Activated T-cell treated with anti-CD3 and anti-CD28 coated beads, Interleukin-2, amount 50 U/mL, for 72 hours (primary cell): ENCODE measurements at regions not wholly inside any gene's neighbourhood (a gene's known extent, or its start where the extent isn't known, plus 50 kb on each side); places are given as distances from the start of the nearest gene placed in this dataset.

Source experiments
- ATAC-seq, 2 donors: fragments of 150-1000 bp; cut with Tn5 transposase; replicated peaks in 1 of 2; 2 replicates each; pipeline ENCODE4 v1.10.0; 2021; ENCODE audit warnings: moderate library complexity in 2 of 2, mild to moderate bottlenecking in 1 of 2
- DNase-seq, 2 donors: peaks; one replicate each; pipeline ENCODE4 v3.0.0; 2021 to 2022; ENCODE audit warnings: mixed read lengths in 1 of 2
- H3K27ac Mint-ChIP-seq: one replicate; pipeline ENCODE4 v1.8.0; 2022; ENCODE audit warnings: mild to moderate bottlenecking, moderate library complexity, mixed read lengths
- H3K27me3 Mint-ChIP-seq: one replicate; pipeline ENCODE4 v1.8.0; 2022; ENCODE audit warnings: low read depth, mixed read lengths
- H3K36me3 Mint-ChIP-seq, 2 donors: one replicate each; pipeline ENCODE4 v1.8.0; 2022; ENCODE audit warnings: mixed read lengths in 2 of 2, mild to moderate bottlenecking in 1 of 2; ENCODE audit not compliant: insufficient read depth in 2 of 2
- H3K4me1 Mint-ChIP-seq: one replicate; pipeline ENCODE4 v1.8.0; 2022; ENCODE audit warnings: low read depth, mixed read lengths
- H3K4me3 Mint-ChIP-seq, 2 donors: one replicate each; pipeline ENCODE4 v1.8.0; 2022; ENCODE audit warnings: mild to moderate bottlenecking in 2 of 2, mixed read lengths in 2 of 2, moderate library complexity in 2 of 2
- H3K9me3 Mint-ChIP-seq, 2 donors: one replicate each; pipeline ENCODE4 v1.8.0; 2022; ENCODE audit warnings: mixed read lengths in 2 of 2

DNA sequence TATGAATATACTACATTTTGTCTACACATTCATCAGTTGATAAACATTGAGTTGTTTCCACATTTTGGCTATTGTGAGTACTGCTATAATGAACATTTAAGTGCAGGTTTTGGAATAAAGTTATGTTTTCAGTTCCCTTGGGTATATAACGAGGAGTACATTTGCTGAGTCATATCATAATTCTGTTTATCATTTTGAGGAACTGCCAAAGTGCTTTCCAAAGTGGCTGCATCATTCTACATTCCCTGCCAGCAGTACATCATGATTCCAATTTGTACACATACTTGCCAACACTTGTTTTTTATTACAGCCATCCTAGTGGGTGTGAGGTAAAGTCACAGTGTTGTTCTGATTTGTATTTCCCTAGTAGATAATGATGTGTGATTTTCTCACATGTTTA lies 1458.6 kb upstream of the TENM4 start:
- DNase-seq: no peak
- Mint-ChIP-seq H3K27ac (no peak overlapping the region), H3K9me3 (peaks cover 9 to 12% of the 10 kb centered on the region in 2 donors), H3K36me3 (peaks cover 0 to 3% of the 10 kb centered on the region in 2 donors), H3K27me3 (no peaks in the 10 kb centered on the region), H3K4me1 (no peaks in the 10 kb centered on the region), H3K4me3 (no peak overlapping the region)
- no peak for ATAC-seq

DNA sequence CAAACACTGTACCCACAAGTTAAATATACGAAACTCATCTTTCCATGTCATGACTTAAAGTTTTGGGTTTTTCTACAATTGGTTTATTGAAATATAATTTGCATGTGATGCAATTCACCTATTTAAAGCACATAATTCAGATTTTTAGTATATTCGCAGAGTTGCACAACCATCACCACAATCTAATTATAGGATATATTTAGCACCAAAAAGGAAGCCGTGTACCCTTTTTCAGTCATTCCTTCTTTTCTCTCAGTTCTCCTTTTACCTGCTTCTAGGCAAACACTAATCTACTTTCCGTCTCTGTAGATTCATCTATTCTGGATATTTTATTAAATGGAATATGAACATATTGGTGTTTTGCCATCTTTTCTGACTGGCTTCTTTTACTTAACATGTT lies 1458.1 kb upstream of the TENM4 start:
- Mint-ChIP-seq H3K4me1 (no peaks in the 10 kb centered on the region), H3K4me3 (no peak overlapping the region)

DNA sequence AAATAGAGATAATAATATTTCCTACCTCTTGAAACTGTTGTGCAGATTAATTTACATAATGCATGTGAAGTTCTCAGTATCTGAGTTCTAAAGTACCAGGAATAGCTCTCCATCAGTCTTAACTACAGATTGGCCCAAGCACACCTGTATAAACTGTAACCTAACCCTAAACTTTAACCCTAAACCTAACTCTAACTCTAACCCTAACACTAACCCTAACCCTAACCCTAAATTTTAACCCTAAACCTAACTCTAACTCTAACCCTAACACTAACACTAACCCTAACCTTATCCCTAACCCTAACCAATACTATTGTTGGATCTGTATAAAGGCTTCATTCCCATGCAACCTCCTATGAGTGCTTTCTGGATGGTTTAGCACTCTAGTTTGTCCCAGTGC lies 1445.9 kb upstream of the TENM4 start:
- no peak overlapping the region for H3K4me3 Mint-ChIP-seq
- no peak overlapping the region for H3K27ac Mint-ChIP-seq
- peaks cover 0 to 3% of the 10 kb centered on the region in 2 donors for H3K36me3 Mint-ChIP-seq
- peaks cover 3 to 4% of the 10 kb centered on the region in 2 donors for H3K9me3 Mint-ChIP-seq
- H3K27me3 Mint-ChIP-seq: no peaks in the 10 kb centered on the region
- ATAC-seq (no peak), DNase-seq (no peak)
- no peaks in the 10 kb centered on the region for H3K4me1 Mint-ChIP-seq

More for the DNA sequence above, 1458.1 kb upstream of the TENM4 start:
- Mint-ChIP-seq H3K36me3 (peaks cover 0 to 3% of the 10 kb centered on the region in 2 donors), H3K27ac (no peak overlapping the region), H3K9me3 (peaks cover 9 to 12% of the 10 kb centered on the region in 2 donors), H3K27me3 (no peaks in the 10 kb centered on the region)
- ATAC-seq (no peak), DNase-seq (no peak)

DNA sequence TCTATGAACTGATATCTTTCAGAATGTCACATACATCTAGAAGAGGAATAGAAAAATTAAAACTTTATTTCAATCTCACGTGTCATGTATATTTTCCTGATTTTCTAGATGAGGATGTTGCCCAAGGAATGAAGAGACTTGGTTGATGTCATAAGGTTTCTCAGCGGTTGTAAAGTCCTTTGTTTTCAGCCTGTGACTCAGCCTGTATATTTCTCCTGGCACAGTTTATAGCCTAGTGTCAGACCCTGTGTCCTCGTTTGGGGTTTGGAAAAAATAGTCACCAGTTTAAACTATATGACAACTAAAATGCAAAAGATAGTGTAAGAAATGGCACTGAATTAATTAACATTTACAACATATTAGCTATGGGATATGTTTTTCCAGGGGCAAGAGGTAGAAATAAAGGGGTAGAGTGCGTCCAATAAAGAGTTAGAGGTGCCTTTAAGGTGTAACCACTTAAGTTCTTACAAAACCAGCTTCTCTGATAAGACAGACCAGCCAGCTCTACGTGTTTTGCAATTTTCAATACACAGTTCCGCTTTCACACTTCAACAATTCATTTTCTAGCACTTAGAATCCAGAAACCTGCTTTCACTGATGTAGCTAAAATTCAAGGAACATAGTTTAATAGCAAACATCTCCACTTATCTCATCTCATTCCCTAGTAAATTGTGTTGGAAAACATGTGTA lies 1432.6 kb upstream of the TENM4 start:
- Mint-ChIP-seq H3K9me3 (peaks cover 4 to 10% of the 10 kb centered on the region in 2 donors), H3K27ac (no peak overlapping the region), H3K27me3 (no peaks in the 10 kb centered on the region), H3K36me3 (no peaks in the 10 kb centered on the region), H3K4me3 (no peak overlapping the region), H3K4me1 (no peaks in the 10 kb centered on the region)
- DNase-seq (no peak), ATAC-seq (no peak)

DNA sequence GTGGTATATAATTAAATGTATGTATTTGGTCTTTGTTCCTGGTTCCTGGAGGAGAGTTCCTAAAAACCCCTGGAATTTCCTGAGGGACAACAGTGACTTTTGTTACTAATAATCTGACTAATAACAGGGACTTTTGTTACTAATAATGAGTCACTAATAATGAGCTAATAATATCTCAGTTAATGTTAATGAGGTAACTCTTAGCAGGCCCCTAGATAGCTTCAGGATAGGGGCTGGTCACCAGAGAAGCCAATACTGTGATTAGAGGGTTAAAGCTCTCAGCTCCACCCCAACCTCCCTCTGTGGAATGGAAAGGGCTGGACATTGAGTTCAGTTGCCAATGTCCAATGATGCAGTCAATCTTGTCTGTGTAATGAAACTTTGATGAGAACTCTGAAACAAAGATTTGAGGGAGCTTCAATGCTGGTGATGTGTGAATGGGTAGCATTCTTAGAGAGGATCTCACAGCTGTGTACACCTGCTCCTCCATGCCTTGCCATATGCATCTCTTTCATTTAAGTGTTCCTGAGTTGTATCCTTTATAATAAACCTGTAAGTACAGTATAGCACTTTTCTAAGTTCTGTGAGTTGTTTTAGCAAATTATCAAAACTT lies 1431.4 kb upstream of the TENM4 start:
- no peak overlapping the region for H3K27ac Mint-ChIP-seq

DNA sequence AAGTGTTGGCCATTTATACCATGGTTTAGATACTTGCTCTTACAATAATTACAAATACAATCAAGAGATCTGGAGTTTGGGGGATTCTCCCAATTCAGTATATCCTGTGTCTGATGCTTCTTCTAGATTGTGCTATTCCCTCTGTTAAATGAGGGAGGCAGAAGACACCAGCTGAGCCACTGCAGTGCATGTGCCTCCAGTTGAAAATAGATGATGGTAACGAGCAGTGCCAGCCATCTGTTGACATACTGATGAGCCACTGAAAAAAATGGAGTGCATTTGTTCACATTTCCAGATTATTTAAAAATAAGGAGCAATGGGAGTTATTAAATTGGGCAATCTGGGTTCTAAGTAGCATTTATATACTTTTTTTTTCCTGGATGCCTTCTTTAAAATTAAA lies 1428.0 kb upstream of the TENM4 start:
- Mint-ChIP-seq H3K9me3 (peaks cover 11% of the 10 kb centered on the region in 2 donors), H3K36me3 (no peaks in the 10 kb centered on the region), H3K27ac (no peak overlapping the region), H3K27me3 (no peaks in the 10 kb centered on the region), H3K4me3 (no peak overlapping the region), H3K4me1 (no peaks in the 10 kb centered on the region)
- DNase-seq (no peak), ATAC-seq (no peak)

More for the DNA sequence above, 1431.4 kb upstream of the TENM4 start:
- Mint-ChIP-seq H3K4me3 (no peak overlapping the region), H3K4me1 (no peaks in the 10 kb centered on the region), H3K9me3 (peaks cover 6 to 10% of the 10 kb centered on the region in 2 donors), H3K36me3 (no peaks in the 10 kb centered on the region), H3K27me3 (no peaks in the 10 kb centered on the region)
- DNase-seq: no peak
- ATAC-seq: no peak

DNA sequence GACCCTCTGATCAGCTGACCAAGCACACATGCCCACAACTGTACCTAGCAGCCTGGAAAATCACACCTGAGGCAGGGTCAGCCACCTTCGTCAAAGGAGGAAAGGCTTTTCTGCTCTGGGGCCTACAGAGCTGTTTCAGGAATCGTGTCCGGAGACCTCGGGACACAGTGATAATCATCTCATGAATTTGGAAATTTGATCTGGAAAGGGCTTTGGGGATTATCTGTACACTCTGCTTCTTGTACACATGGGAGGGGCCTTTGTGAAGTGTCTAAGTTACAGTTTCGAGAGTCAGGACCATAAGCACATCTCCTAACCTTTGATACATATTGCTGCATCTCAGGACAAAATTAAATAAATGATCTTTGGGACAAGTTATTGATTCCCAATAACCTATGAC lies 1421.2 kb upstream of the TENM4 start:
- no peaks in the 10 kb centered on the region for H3K27me3 Mint-ChIP-seq
- no peak overlapping the region for H3K4me3 Mint-ChIP-seq
- no peaks in the 10 kb centered on the region for H3K36me3 Mint-ChIP-seq
- H3K27ac Mint-ChIP-seq: no peak overlapping the region
- peaks cover 5 to 7% of the 10 kb centered on the region in 2 donors for H3K9me3 Mint-ChIP-seq
- no peaks in the 10 kb centered on the region for H3K4me1 Mint-ChIP-seq
- no peak for DNase-seq
- ATAC-seq: no peak

DNA sequence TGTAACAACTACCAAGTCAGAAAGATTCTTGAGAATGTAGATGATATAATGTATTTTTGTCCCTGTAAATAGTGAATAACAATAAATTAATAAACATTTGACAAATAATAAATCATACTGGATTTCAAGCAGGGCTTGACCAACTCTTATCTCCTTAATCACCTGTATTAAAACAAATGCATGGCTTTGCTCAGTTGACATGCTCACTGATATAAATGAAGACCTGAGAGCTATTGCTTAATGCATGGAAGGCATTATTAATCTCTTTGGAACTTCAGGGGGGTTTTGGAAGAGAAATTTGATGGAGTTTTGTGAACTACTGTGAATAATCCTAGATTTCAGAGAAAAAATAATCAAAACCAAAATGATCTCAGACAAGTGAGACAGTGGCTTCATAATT lies 1420.4 kb upstream of the TENM4 start:
- Mint-ChIP-seq H3K27ac (no peak overlapping the region), H3K9me3 (peaks cover 1 to 7% of the 10 kb centered on the region in 2 donors), H3K4me1 (no peaks in the 10 kb centered on the region), H3K4me3 (no peak overlapping the region), H3K27me3 (no peaks in the 10 kb centered on the region), H3K36me3 (no peaks in the 10 kb centered on the region)
- ATAC-seq: no peak
- no peak for DNase-seq

DNA sequence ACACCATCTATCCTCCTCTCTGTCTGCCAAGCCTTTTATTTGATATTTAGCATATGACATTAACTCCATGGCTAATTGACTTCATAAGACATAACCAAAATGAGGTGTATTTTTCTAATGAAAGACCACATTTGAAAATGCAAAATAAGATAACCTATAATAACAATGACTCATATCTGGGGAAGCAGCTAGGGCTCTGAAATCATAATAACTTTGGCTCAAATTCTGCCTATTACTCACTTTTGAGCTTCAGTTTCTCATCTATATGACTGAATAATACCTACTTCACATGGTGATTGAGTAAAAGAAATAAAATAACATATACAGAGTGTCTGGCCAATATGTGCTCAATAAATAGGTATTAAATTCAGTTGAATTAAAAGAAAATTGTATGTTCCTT lies 1419.8 kb upstream of the TENM4 start:
- ATAC-seq: no peak
- Mint-ChIP-seq H3K4me1 (no peaks in the 10 kb centered on the region), H3K27ac (no peak overlapping the region), H3K36me3 (no peaks in the 10 kb centered on the region), H3K4me3 (no peak overlapping the region), H3K27me3 (no peaks in the 10 kb centered on the region), H3K9me3 (peaks cover 1 to 7% of the 10 kb centered on the region in 2 donors)
- no peak for DNase-seq

DNA sequence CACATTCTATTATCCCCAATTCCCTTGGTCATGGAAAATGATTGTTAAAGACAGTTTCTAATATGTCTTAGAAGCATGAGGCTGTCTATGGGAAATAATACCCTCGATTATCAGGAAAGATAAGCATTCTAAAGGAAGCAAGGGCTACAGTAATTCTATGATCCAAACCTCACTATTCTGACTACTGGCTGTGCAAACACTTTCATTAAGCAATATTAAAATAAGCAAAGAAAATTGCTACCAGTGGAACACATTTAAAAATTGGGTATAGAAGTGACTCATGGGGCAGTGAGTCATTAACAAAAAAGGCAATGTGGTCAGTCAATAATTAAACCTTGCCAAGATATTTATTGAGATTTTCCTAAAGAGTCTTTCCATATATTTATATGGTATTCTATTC lies 1415.2 kb upstream of the TENM4 start:
- Mint-ChIP-seq H3K27me3 (no peaks in the 10 kb centered on the region), H3K4me1 (no peaks in the 10 kb centered on the region), H3K9me3 (peaks cover 2% of the 10 kb centered on the region in 2 donors), H3K36me3 (no peaks in the 10 kb centered on the region), H3K27ac (no peak overlapping the region), H3K4me3 (no peak overlapping the region)
- DNase-seq: no peak
- ATAC-seq: no peak

DNA sequence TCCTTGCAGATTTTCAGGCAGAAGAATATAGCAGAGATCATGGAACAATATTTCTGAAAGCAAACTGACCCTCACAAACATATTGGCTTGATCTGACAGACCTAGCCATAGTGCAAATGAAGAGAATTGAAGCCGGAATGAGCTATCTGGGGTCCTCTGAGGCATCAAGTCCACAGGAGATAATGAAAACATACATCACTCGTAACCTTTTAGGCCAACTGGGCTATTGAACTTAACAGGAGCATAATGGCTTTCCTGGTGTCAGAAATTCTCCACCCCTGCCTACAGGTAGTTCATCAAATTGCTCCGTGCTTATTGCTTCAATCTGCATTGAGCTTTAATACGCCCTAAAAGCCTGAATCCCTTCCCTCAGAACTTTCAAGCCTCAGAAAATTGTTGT lies 1414.6 kb upstream of the TENM4 start:
- Mint-ChIP-seq H3K27ac (no peak overlapping the region), H3K4me3 (no peak overlapping the region), H3K27me3 (no peaks in the 10 kb centered on the region), H3K36me3 (no peaks in the 10 kb centered on the region), H3K9me3 (peaks cover 2% of the 10 kb centered on the region in 2 donors), H3K4me1 (no peaks in the 10 kb centered on the region)
- ATAC-seq (no peak), DNase-seq (no peak)

DNA sequence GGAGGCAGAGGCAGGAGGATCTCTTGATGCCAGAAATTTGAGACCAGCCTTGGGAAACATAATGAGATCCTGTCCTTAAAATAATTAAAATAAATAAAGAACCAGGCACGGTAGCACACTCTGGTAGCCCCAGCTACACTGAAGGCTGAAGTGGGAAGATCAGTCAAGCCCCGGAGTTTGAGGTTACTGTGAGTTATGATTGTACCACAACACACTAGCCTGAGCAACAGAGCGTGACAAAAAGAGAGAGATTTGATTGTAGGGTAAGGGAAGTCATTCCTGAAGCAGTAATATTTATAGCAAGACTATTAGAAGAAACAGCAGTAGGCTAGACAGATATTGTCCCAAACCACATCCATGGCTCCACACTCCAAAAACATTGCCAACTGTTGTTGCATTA lies 1408.4 kb upstream of the TENM4 start:
- H3K27ac Mint-ChIP-seq: no peak overlapping the region

DNA sequence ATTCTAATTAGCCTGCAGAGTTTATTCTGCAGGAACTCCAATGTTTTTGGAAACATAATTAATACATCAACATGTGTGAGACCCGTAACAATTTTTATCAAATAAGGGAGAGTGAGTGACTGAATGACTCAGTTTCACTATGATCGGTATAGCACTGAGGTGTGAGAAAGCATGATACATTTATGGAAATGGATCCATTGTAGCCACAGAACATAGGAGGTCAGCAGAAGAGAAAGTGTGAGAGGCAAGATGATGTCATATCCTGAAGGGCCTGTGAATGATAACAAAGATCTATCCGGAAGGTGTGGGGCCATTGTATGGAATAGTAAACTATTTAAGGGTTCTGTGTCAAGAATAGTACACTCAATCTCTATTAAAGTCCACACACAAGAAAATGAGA lies 1406.1 kb upstream of the TENM4 start:
- H3K4me1 Mint-ChIP-seq: no peaks in the 10 kb centered on the region
- no peak overlapping the region for H3K4me3 Mint-ChIP-seq
- no peaks in the 10 kb centered on the region for H3K27me3 Mint-ChIP-seq
- DNase-seq: no peak
- H3K27ac Mint-ChIP-seq: no peak overlapping the region
- peaks cover 0 to 2% of the 10 kb centered on the region in 2 donors for H3K36me3 Mint-ChIP-seq
- H3K9me3 Mint-ChIP-seq: peaks cover 6 to 10% of the 10 kb centered on the region in 2 donors
- ATAC-seq: peak; percentile 38 to 41

More for the DNA sequence above, 1408.4 kb upstream of the TENM4 start:
- Mint-ChIP-seq H3K4me1 (no peaks in the 10 kb centered on the region), H3K4me3 (no peak overlapping the region), H3K9me3 (peaks cover 8 to 13% of the 10 kb centered on the region in 2 donors), H3K36me3 (peaks cover 0 to 2% of the 10 kb centered on the region in 2 donors), H3K27me3 (no peaks in the 10 kb centered on the region)
- no peak for DNase-seq
- no peak for ATAC-seq

DNA sequence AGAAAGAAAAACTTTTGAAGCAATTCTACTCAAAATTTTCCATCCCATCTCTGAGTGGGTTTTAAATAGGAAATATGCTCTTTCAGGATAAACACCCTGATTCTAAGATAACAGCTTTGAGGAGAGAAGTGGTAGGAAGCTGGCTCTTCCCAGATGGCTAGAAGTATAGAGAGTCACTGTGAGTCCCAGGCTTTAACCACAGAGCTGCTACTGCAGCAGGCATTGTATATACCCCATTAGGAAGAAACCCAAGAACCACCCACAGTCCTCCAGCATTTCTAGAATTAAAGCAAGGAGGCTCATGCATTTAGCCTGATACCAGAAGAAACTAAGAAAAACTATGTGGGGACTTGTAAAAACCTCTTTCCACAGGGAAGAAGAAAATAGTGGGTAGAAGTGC lies 1405.6 kb upstream of the TENM4 start:
- DNase-seq (no peak), ATAC-seq (no peak)
- no peaks in the 10 kb centered on the region for H3K27me3 Mint-ChIP-seq
- H3K36me3 Mint-ChIP-seq: peaks cover 0 to 2% of the 10 kb centered on the region in 2 donors
- no peak overlapping the region for H3K4me3 Mint-ChIP-seq
- no peak overlapping the region for H3K27ac Mint-ChIP-seq
- peaks cover 6 to 10% of the 10 kb centered on the region in 2 donors for H3K9me3 Mint-ChIP-seq
- no peaks in the 10 kb centered on the region for H3K4me1 Mint-ChIP-seq
